ENCODE measurements at regions not wholly inside any gene's neighbourhood (a gene's known extent, or its start where the extent isn't known, plus 50 kb on each side); places are given as distances from the start of the nearest gene placed in this dataset.

DNA sequence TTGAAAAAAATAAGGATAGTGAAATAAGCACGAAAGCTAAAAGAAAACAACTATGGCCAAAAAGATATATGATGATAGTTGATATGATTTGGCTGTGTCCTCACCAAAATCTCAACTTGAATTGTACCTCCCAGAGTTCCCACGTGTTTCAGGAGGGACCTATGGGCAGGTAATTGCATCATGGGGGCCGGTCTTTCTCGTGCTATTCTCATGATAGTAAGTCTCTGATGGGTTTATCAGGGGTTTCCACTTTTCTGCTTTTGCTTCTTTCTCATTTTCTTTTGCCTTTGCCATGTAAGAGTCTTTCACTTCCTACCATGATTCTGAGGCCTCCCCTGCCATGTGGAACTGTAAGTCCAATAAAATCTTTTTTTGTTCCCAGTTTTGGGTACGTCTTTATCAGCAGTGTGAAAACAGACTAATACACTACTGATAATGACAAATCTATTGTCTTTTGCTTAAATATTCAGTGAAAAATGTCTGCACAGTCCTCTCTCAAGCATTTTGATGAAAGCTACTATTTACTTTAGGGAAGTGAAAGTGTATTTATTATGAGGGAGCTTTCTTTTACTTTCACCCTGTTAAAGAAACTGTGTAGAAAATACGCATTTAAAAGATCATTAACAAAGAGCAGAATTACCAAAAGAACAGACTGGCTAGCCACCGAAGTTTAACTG is 389.1 kb downstream of the HTR1B start:
- no peaks in the 10 kb centered on the region for H3K36me3 ChIP-seq (ENCODE audit: insufficient read depth, low read length, poor library complexity, severe bottlenecking)
- no peaks in the 10 kb centered on the region for H3K4me1 ChIP-seq (ENCODE audit: insufficient read depth, low read length, poor library complexity, severe bottlenecking)
- H3K27me3 ChIP-seq (replicated peaks; ENCODE audit: insufficient read depth, low read depth, low read length, poor library complexity) = no peaks in the 10 kb centered on the region
- H3K4me3 ChIP-seq (ENCODE audit: low read depth, low read length, poor library complexity, severe bottlenecking) = no peak overlapping the region
- intact Hi-C loops (cut with micrococcal nuclease; ENCODE audit: unreplicated experiment) = no loop called here
- ChIA-PET POLR2A (ENCODE audit: low non-redundant PET) (no interaction called here), CTCF (no interaction called here)
- H3K27ac ChIP-seq (ENCODE audit: low read depth, low read length, poor library complexity, severe bottlenecking) = no peak overlapping the region
- TF ChIP-seq EZH2 (IDR thresholded peaks at IDR 0.05; ENCODE audit: borderline replicate concordance, low read depth, low read length, poor library complexity, severe bottlenecking) (no peak), CTCF (conservative IDR thresholded peaks at IDR 0.05; ENCODE audit: low read depth, low read length) (no peak)
- no peak for DNase-seq (ENCODE audit: low spot score)
- BruUV-seq (replicated peaks) = no TSS peak
- H3K9me3 ChIP-seq (ENCODE audit: low read depth, low read length, poor library complexity, severe bottlenecking) = peaks cover 27% of the 10 kb centered on the region

DNA sequence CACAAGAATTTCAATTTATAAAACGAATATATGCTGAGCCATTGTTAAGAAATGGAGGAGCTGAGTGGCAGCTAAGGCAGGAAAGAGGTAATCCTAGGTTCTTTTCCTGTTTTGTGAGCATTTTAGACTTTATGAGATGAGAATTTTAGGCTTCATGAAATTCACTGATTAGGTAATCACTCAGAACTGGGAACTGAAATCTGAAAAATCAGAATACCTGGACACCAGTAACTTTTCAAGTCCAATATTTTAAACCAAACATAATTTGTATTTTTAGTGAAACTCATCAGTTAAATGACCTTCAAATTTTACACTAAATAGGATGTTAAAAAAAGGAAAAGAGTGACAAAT is 389.9 kb downstream of the HTR1B start:
- intact Hi-C loops (cut with micrococcal nuclease; ENCODE audit: unreplicated experiment) = no loop called here
- POLR2A ChIA-PET (ENCODE audit: low non-redundant PET) = no interaction called here
- BruUV-seq (replicated peaks) = no TSS peak
- Histone ChIP-seq H3K36me3 (ENCODE audit: insufficient read depth, low read length, poor library complexity, severe bottlenecking) (no peaks in the 10 kb centered on the region), H3K9me3 (ENCODE audit: low read depth, low read length, poor library complexity, severe bottlenecking) (peaks cover 32% of the 10 kb centered on the region), H3K4me3 (ENCODE audit: low read depth, low read length, poor library complexity, severe bottlenecking) (no peak overlapping the region), H3K4me1 (ENCODE audit: insufficient read depth, low read length, poor library complexity, severe bottlenecking) (no peaks in the 10 kb centered on the region), H3K27ac (ENCODE audit: low read depth, low read length, poor library complexity, severe bottlenecking) (no peak overlapping the region), H3K27me3 (replicated peaks; ENCODE audit: insufficient read depth, low read depth, low read length, poor library complexity) (no peaks in the 10 kb centered on the region)
- no peak for TF ChIP-seq CTCF (conservative IDR thresholded peaks at IDR 0.05; ENCODE audit: low read depth, low read length)
- TF ChIP-seq EZH2 (IDR thresholded peaks at IDR 0.05; ENCODE audit: borderline replicate concordance, low read depth, low read length, poor library complexity, severe bottlenecking) = no peak
- CTCF ChIA-PET = no interaction called here
- DNase-seq (ENCODE audit: low spot score) = no peak

GRCh38 chr6:77072694-77073409 is 390.4 kb downstream of the HTR1B start:
- no TSS peak for BruUV-seq (replicated peaks)
- no peak for DNase-seq (ENCODE audit: low spot score)
- H3K4me3 ChIP-seq (ENCODE audit: low read depth, low read length, poor library complexity, severe bottlenecking) = no peak overlapping the region
- no peak for TF ChIP-seq EZH2 (IDR thresholded peaks at IDR 0.05; ENCODE audit: borderline replicate concordance, low read depth, low read length, poor library complexity, severe bottlenecking)
- no peak for TF ChIP-seq CTCF (conservative IDR thresholded peaks at IDR 0.05; ENCODE audit: low read depth, low read length)
- H3K27ac ChIP-seq (ENCODE audit: low read depth, low read length, poor library complexity, severe bottlenecking) = no peak overlapping the region
- no peaks in the 10 kb centered on the region for H3K4me1 ChIP-seq (ENCODE audit: insufficient read depth, low read length, poor library complexity, severe bottlenecking)
- ChIA-PET CTCF (no interaction called here), POLR2A (ENCODE audit: low non-redundant PET) (no interaction called here)
- intact Hi-C loops (cut with micrococcal nuclease; ENCODE audit: unreplicated experiment) = no loop called here
- H3K36me3 ChIP-seq (ENCODE audit: insufficient read depth, low read length, poor library complexity, severe bottlenecking) = no peaks in the 10 kb centered on the region
- peaks cover 33% of the 10 kb centered on the region for H3K9me3 ChIP-seq (ENCODE audit: low read depth, low read length, poor library complexity, severe bottlenecking)
- H3K27me3 ChIP-seq (replicated peaks; ENCODE audit: insufficient read depth, low read depth, low read length, poor library complexity) = no peaks in the 10 kb centered on the region

Data from A673 (cell line).